IgD-negative memory B cell (primary cell): ENCODE measurements at regions not wholly inside any gene's neighbourhood (a gene's known extent, or its start where the extent isn't known, plus 50 kb on each side); places are given as distances from the start of the nearest gene placed in this dataset.

Experiments used
- H3K27ac Mint-ChIP-seq, 3 donors: one replicate each; pipeline ENCODE4 v1.8.0; 2020 to 2022; ENCODE audit warnings: mild to moderate bottlenecking in 3 of 3, mixed read lengths in 3 of 3, moderate library complexity in 1 of 3
- H3K27me3 Mint-ChIP-seq: one replicate; pipeline ENCODE4 v1.8.0; 2021; ENCODE audit warnings: mixed read lengths
- H3K36me3 Mint-ChIP-seq: one replicate; pipeline ENCODE4 v1.8.0; 2020; ENCODE audit warnings: mild to moderate bottlenecking, mixed read lengths
- H3K4me1 Mint-ChIP-seq, 3 donors: one replicate each; pipeline ENCODE4 v1.8.0; 2020 to 2022; ENCODE audit warnings: mixed read lengths in 3 of 3, mild to moderate bottlenecking in 1 of 3
- H3K4me3 Mint-ChIP-seq, 4 donors: one replicate each; pipeline ENCODE4 v1.8.0; 2020 to 2022; ENCODE audit warnings: mild to moderate bottlenecking in 4 of 4, mixed read lengths in 4 of 4, moderate library complexity in 3 of 4
- H3K9me3 Mint-ChIP-seq, 3 donors: one replicate each; pipeline ENCODE4 v1.8.0; 2020 to 2021; ENCODE audit warnings: mixed read lengths in 3 of 3, mild to moderate bottlenecking in 1 of 3

DNA sequence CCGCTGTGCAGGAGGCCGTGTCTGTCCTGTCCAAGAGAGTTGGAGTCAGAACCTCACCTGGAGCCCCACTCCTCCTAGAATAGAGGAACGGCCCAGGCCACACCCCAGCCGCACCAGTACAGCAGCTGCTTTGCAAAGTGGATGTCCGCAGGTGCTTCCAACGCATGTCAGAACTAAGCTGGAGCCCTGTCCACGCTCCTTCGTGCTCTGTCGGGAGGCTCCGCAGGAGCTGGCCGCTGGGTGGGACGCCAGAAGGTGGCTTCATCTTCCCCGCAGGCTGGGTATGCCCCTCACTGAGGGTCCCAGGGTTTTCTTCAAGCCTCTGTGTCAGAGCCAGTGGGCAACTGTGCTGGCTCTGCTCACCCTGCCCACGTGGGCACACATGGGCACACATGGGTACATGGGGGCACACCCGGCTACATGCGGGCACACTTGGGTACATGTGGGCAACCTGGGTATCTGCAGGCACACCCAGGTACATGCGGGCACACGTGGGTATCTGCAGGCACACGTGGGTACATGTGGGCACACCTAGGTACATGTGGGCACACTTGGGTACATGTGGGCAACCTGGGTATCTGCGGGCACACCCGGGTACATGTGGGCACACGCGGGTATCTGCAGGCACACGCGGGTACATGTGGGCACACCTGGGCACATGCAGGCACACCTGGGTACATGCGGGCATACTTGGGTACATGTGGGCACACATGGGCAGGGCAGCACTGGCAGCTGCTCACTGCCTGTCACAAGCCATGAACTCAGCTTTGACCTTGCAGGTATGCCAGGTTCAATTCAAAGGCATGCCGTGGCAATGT, 67.1 kb upstream of the CTDP1 start:
- Mint-ChIP-seq H3K27me3 (peaks cover 6% of the 10 kb centered on the region), H3K27ac (no peak overlapping the region), H3K36me3 (no peaks in the 10 kb centered on the region), H3K4me3 (no peak overlapping the region), H3K4me1 (no peaks in the 10 kb centered on the region), H3K9me3 (no peaks in the 10 kb centered on the region)

DNA sequence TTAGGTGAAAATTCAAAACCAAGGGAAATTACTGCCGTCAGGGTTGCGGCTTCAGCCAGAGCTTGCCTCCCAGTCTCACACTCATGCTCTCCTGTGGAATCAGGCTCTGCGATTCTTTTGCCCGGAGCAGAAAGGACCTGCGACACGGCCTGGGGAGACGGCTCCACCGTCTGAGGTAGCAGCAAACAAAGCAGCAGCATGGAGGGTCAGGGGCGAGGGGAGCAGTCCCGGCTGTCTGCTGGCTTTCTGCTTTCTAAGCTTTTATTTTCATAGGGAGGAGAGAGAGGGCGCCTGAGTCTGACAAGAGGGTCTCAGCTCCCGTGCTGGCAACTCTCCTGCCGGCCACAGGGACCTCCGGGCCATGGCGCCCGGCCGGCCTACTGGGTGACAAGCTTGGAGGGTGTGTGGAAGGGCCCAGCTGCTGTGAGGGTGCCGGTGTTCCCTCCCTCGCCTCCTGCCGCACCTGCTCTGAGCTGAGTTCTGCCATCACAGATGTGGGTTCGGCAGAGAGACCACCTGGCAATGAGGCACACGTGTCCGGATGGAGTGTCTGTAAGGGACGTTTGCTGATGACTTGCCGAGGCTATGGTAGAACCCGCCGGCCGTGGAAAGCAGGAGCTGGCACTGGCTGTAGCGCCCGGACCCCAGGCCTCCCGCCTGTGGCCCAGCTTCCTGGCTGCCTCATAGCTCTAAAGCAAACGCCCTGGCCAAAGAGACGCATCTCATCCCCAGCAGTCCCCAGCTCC, 66.2 kb upstream of the CTDP1 start:
- Mint-ChIP-seq H3K4me1 (no peaks in the 10 kb centered on the region), H3K27ac (no peak overlapping the region), H3K36me3 (no peaks in the 10 kb centered on the region), H3K9me3 (no peaks in the 10 kb centered on the region), H3K4me3 (peak overlapping the region in 1 of 4 donors; percentile 37), H3K27me3 (peaks cover 5% of the 10 kb centered on the region)

DNA sequence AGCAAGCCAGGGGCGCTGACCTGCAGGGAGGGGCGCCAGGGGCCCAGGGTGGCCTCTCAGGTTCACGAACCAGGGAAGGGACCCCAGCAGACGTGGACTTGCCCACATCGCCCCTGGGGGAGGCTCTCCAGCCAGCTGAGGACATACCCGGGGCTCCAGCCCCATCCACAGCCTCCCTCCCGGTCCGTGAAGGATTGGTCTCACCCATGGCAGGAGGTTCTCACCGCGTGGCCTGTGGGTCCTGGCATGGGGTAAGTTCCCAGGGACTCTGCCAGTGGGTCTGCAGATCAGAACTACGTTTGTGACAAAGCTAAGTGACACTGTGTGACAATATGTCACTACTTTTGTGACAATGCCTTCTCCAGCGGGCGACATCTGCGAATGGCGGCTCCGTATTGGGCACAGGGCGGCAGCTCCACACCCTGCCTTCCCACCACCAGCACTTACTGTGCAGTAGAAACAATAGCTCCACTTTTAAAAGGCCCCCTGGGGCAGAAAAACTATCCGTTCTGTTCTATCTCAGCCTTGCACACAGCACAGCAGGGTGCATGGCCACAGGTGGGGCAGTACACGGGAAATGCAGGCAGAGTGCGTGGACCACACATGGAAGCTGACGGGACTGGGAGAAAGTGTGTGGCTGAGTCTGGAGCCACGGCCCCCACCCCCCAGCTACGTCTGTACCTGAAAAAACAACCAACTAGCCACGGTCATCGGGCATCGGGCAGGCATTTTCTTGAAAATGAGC, 65.2 kb upstream of the CTDP1 start:
- Mint-ChIP-seq H3K4me1 (no peaks in the 10 kb centered on the region), H3K27me3 (peaks cover 2% of the 10 kb centered on the region), H3K36me3 (no peaks in the 10 kb centered on the region), H3K9me3 (no peaks in the 10 kb centered on the region), H3K4me3 (no peak overlapping the region), H3K27ac (no peak overlapping the region)

DNA sequence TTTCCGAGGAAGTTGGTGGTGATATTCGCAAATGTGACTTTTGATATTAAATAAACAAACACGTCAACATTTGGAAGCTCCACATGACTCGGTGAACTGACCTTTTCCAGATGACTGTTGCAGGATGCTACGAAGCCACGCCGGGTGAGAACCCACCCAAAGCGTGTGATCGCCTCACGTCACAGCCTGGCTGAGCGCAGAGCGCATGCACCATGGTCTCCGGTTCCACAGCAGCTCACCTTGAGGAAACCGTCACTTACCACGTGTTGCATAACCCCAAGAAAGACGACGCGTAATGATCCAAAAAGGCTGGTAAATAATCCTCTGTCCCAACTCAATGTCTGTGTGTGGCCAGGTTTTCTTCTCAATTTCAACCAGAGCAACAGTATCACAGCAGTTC, 64.5 kb upstream of the CTDP1 start:
- Mint-ChIP-seq H3K4me3 (no peak overlapping the region), H3K27me3 (peaks cover 2% of the 10 kb centered on the region), H3K27ac (no peak overlapping the region), H3K9me3 (no peaks in the 10 kb centered on the region), H3K36me3 (no peaks in the 10 kb centered on the region), H3K4me1 (no peaks in the 10 kb centered on the region)

DNA sequence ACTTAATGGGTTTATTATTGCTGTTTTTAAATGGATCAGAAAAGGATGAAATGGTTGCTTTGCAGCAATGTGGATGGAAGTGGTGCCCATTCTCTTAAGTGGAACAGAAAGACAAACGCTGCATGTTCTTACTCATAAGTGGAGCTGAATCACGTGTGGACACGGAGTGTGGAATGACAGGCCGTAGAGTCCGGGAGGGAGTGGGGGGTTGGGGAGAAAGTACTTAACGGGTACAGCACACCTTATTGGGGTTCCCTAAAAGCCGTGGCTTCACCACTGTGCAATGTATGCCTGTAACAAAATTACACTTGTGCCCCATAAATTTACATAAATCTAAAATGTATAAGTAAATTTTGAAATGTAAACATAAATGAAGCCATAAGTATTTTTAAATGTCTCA, 64.0 kb upstream of the CTDP1 start:
- H3K4me1 Mint-ChIP-seq: no peaks in the 10 kb centered on the region
- peaks cover 2% of the 10 kb centered on the region for H3K27me3 Mint-ChIP-seq
- H3K4me3 Mint-ChIP-seq: no peak overlapping the region
- no peaks in the 10 kb centered on the region for H3K9me3 Mint-ChIP-seq
- H3K36me3 Mint-ChIP-seq: no peaks in the 10 kb centered on the region
- no peak overlapping the region for H3K27ac Mint-ChIP-seq

DNA sequence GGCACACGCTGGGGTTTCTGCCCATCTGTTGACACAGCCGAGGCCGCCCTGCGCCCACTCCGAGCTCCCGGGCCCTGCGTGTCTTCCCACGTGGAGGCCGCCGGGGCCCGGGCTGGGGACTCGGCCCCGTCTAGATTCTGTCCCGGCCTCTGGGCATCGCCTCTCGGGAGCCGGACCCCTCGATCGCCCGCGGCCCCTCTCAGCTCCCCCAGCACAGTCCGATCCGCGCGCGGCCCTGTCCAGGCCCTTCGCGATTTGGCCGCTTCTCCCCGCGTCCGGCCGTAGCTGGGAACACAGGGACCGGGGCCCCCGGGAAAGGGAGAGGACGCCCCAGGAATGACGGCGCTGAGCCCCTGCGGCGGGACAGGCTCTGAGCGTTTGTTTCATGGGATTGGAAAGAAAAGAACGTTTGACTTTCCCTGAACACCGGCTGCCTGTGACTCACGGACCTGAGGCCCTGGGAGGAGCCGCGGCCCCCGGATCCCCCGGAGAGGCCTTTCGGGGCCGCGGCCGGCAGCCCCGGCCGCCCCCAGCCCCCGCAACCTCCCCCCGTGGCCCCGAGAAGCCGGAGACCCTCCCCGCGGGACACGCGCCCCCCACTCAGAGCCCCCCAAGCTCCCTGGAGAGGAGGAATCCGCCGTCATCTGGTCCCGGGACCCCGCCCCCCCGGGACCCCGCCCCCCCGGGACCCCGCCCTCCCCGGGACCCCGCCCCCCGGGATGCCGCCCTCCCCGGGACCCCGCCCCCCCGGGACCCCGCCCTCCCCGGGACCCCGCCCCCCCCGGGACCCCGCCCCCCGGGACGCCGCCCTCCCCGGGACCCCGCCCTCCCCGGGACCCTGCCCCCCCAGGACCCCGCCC, 62.7 kb upstream of the CTDP1 start:
- H3K36me3 Mint-ChIP-seq: no peaks in the 10 kb centered on the region
- H3K27ac Mint-ChIP-seq: no peak overlapping the region
- H3K27me3 Mint-ChIP-seq: peaks cover 2% of the 10 kb centered on the region
- no peaks in the 10 kb centered on the region for H3K4me1 Mint-ChIP-seq
- peak overlapping the region in 1 of 4 donors; percentile 9 for H3K4me3 Mint-ChIP-seq
- no peaks in the 10 kb centered on the region for H3K9me3 Mint-ChIP-seq

DNA sequence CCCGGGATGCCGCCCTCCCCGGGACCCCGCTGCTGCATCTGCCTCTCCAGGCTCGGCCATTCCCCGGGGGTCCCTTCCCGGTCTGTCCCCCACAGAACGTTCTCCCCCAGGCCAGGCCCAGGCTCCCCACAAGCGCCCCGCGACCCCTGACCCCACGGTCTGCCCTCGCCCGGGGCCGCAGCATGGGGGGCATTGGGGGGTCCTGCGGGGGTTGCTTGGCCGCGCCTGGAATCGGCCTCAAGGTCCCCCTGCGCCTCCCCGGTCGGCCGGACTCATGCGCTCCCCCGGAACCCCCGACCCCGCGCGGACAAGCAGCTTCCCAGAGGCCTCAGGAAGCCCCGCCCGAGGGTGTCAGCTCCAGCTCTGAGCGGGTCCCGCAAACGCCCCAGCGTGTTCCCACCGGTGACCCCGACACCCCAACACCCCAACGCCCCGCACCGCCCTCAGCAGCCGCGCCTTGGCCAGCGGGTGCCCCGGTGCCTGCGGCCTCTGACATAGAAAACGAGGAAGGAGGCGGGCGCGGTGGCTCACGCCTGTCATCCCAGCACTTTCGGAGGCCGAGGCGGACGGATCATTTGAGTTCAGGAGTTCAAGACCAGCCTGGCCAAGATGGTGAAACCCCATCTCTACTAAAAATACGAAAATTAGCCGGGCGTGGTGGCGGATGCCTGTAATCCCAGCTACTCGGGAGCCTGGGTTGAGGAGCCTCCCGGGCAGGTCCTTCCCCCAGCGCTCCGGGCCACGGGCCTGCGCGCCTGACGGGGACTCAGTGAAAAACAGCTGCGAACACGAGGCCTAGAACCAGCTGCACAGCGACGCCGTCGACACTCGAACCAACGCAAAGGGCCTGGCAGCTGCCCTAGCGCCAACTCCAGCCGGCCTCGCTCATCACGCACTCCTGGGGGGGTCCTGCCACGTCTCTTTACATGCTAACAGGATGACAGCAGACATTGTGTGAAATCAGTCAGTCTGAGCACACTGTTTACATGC, 61.8 kb upstream of the CTDP1 start:
- H3K27ac Mint-ChIP-seq: no peak overlapping the region
- no peak overlapping the region for H3K4me3 Mint-ChIP-seq
- no peaks in the 10 kb centered on the region for H3K4me1 Mint-ChIP-seq
- H3K27me3 Mint-ChIP-seq: peaks cover 2% of the 10 kb centered on the region
- no peaks in the 10 kb centered on the region for H3K9me3 Mint-ChIP-seq
- no peaks in the 10 kb centered on the region for H3K36me3 Mint-ChIP-seq

DNA sequence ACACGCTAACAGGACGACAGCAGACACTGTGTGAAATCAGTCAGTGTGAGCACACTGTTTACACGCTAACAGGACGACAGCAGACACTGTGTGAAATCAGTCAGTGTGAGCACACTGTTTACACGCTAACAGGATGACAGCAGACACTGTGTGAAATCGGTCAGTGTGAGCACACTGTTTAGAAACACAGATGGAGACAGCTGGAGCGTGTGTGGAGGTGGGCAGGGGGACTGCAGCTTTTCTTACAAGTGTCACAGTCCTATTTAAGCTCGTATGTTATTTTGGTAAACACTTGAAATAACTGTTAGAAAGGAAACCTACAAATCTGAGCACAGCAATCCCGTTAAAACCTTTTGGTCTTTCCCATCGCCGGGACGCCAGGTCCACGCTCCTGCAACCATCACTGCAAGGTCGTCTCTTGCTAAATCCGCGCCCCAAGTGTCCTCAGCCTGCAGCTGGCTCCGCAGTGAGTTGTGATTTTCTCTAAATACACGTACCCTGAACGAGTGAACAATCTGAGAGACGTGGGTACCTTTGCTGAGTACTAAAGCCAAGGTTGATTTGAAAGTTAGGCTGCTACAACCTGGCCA, 58.9 kb upstream of the CTDP1 start:
- Mint-ChIP-seq H3K4me1 (peaks cover 18 to 24% (median 19%) of the 10 kb centered on the region in 3 donors), H3K9me3 (no peaks in the 10 kb centered on the region), H3K4me3 (no peak overlapping the region), H3K36me3 (no peaks in the 10 kb centered on the region), H3K27ac (no peak overlapping the region), H3K27me3 (no peaks in the 10 kb centered on the region)

DNA sequence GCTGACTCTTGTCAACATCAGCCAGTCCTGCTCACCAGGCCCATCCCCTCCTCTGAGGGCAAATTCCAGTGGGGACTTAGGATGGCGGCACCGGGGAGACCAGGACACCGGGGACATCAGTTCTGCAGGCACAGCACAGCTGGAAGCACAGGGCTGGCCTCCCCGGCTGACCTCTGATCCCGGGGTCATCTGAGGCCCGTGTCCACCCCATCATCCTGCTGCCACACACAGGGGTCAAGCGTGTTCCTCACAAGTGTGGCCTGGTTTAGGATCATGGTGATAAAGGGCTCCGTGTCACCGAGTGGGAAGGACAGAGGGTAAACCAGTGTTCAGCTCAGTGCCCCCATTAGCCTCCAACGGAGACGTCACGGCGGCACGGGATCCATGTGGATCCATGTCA, 58.1 kb upstream of the CTDP1 start:
- Mint-ChIP-seq H3K27ac (no peak overlapping the region), H3K9me3 (no peaks in the 10 kb centered on the region), H3K4me3 (no peak overlapping the region), H3K36me3 (no peaks in the 10 kb centered on the region), H3K4me1 (peaks cover 25 to 31% (median 28%) of the 10 kb centered on the region in 3 donors), H3K27me3 (no peaks in the 10 kb centered on the region)

DNA sequence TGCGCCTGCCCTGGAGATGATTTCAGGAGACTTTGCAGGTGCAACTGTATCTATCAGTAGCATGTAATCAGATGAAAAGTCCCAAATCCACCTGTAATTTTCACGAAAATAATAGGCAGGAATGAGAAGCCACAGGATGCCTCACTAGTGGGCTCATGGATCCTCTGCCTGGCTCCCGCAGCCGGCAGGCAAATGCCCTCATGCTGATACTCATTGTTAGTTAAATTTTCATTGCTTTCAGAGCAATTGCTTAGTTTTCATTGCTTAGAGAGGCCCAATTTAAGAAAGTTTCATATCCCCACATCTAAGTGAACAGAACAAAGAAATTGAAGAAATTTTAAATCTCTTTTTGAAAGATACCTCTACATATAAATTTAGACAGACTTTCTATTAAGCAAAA, 57.6 kb upstream of the CTDP1 start:
- H3K27me3 Mint-ChIP-seq: no peaks in the 10 kb centered on the region
- no peak overlapping the region for H3K27ac Mint-ChIP-seq
- no peaks in the 10 kb centered on the region for H3K36me3 Mint-ChIP-seq

DNA sequence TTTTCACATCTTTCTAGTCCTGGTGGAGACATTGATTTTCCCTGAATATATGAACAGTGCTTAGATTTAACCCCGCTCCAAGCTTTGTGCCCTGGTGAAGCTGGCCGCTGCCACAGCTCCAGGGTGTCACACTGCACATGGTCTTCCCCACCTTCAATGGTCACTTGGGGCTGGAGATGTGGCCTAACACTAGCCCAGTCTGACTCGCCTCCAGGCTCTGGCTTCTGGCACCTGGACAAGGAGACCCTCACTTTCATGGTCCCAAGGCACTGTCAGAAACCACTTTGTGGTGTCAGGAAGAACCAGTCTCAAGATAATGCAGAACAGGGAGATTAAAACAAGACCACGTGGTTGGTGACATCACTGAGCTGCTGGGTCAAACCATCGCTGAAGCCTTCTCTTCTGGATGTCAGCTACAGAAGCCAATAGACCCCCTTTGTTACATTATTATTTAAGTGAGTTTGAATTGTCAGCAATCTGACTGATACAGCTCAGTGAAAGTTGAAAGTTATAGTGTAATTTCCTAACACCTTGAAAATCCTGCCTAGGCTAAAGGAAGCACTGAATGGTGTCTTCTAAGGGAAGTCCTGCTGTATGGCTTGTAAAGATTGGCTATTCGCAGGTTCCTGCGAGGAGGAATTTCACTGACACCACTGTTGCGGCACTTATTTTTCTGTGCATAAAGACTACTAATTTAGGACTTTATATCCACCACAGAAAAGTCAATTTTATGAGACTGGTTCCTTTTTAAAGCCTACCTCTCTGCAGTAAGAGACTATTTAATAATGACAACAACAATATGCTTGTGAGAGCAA, 55.0 kb upstream of the CTDP1 start:
- Mint-ChIP-seq H3K4me1 (peaks cover 31 to 42% (median 32%) of the 10 kb centered on the region in 3 donors), H3K27ac (peak overlapping the region; percentile 53 to 78 (median 76)), H3K9me3 (no peaks in the 10 kb centered on the region), H3K27me3 (no peaks in the 10 kb centered on the region), H3K4me3 (peak overlapping the region; percentile 62 to 92 (median 82)), H3K36me3 (peaks cover 2% of the 10 kb centered on the region)

More for the DNA sequence above, 57.6 kb upstream of the CTDP1 start:
- no peaks in the 10 kb centered on the region for H3K9me3 Mint-ChIP-seq
- no peak overlapping the region for H3K4me3 Mint-ChIP-seq
- H3K4me1 Mint-ChIP-seq: peaks cover 28 to 36% (median 31%) of the 10 kb centered on the region in 3 donors

DNA sequence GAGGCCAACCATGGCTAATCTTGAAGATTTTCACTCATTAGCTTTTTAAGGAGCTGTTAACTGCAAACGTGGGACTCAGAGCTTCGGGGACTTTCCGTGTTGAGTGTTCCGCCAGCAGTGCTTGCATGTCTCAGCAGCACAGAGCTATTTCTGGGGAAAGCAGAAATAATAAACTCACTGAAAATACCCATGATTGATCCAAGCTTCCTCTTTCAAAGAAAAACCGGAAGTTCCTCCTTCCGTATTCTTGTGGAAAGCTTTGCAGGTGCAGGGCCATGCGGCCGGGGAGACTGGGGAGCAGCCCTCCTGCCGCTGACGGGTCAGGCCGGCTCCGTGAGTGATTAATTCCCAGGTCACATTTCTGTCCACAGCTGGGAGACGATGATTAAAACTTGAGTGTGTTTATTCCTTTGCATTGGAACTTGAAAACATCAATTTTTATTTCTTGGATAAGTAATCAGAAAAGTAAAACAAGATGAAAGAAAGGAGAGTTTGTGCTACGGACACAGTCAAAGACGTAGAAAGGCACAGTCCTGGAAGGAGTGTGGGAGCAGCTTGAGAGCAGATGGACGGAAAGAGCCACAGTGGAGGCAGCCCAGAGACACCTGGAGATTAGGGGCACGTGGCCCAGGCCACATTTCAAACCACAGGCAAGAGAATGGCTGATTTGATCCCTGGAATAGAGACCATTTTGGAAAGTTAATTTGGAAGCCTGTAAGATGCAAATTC, 54.2 kb upstream of the CTDP1 start:
- H3K27me3 Mint-ChIP-seq: no peaks in the 10 kb centered on the region
- H3K4me3 Mint-ChIP-seq: peak overlapping the region; percentile 62 to 92 (median 82)
- H3K4me1 Mint-ChIP-seq: peaks cover 33 to 42% (median 35%) of the 10 kb centered on the region in 3 donors
- peaks cover 2% of the 10 kb centered on the region for H3K36me3 Mint-ChIP-seq
- no peaks in the 10 kb centered on the region for H3K9me3 Mint-ChIP-seq
- peak overlapping the region; percentile 53 to 78 (median 71) for H3K27ac Mint-ChIP-seq
